Trophoblast cell (in vitro differentiated cells and primary cell): ENCODE measurements at regions not wholly inside any gene's neighbourhood (a gene's known extent, or its start where the extent isn't known, plus 50 kb on each side); places are given as distances from the start of the nearest gene placed in this dataset.
"Not testable (repeated sequence)": the region's sequence is repeated elsewhere in the genome, so short reads cannot be mapped to it uniquely, and the experiment has no call there.

Source experiments
- DNase-seq, 2 donors: peaks; one replicate each; pipeline ENCODE4 v3.0.0-alpha.2; 2016
- H2AFZ ChIP-seq: 2 replicates; pipeline ENCODE4 v1.6.1; 2013; ENCODE audit warnings: low read length, moderate library complexity, mild to moderate bottlenecking; ENCODE audit not compliant: insufficient read depth, poor library complexity
- H2AK5ac ChIP-seq: 2 replicates; pipeline ENCODE4 v1.6.1; 2013; ENCODE audit warnings: mild to moderate bottlenecking, low read length
- H2BK120ac ChIP-seq: 2 replicates; pipeline ENCODE4 v1.6.1; 2013; ENCODE audit warnings: low read length, mild to moderate bottlenecking, moderate library complexity; ENCODE audit not compliant: insufficient read depth, poor library complexity
- H2BK12ac ChIP-seq: 2 replicates; pipeline ENCODE4 v1.6.1; 2013; ENCODE audit warnings: mild to moderate bottlenecking, low read length, moderate library complexity
- H2BK5ac ChIP-seq: 2 replicates; pipeline ENCODE4 v1.6.1; 2013; ENCODE audit warnings: low read length, low read depth, moderate library complexity, mild to moderate bottlenecking; ENCODE audit not compliant: poor library complexity
- H3K14ac ChIP-seq: 2 replicates; pipeline ENCODE4 v1.6.1; 2013; ENCODE audit warnings: mild to moderate bottlenecking, low read length
- H3K18ac ChIP-seq: 2 replicates; pipeline ENCODE4 v1.6.1; 2013; ENCODE audit warnings: mild to moderate bottlenecking, low read length
- H3K23ac ChIP-seq: 2 replicates; pipeline ENCODE4 v1.6.1; 2013; ENCODE audit warnings: low read length
- H3K27ac ChIP-seq: 2 replicates; pipeline ENCODE4 v1.5.1; 2013; ENCODE audit warnings: low read depth, mild to moderate bottlenecking, inconsistent platforms, low read length, moderate library complexity
- H3K27me3 ChIP-seq: 2 replicates; pipeline ENCODE4 v1.6.1; 2013; ENCODE audit warnings: inconsistent platforms, mild to moderate bottlenecking, low read length, moderate library complexity; ENCODE audit not compliant: insufficient read depth
- H3K36me3 ChIP-seq, 2 experiments: 1 replicate in 1 of 2; 2 replicates in 1 of 2; pipeline ENCODE4 v1.6.1; 2013; ENCODE audit warnings: low read length in 2 of 2, mild to moderate bottlenecking in 2 of 2, moderate library complexity in 1 of 2; ENCODE audit not compliant: insufficient read depth in 2 of 2, control insufficient read depth in 1 of 2
- H3K4ac ChIP-seq: 2 replicates; pipeline ENCODE4 v1.6.1; 2013; ENCODE audit warnings: low read depth, mild to moderate bottlenecking, low read length, moderate library complexity
- H3K4me1 ChIP-seq, 2 experiments: 1 replicate in 1 of 2; 2 replicates in 1 of 2; pipeline ENCODE4 v1.6.1; 2013; ENCODE audit warnings: low read length in 2 of 2, mild to moderate bottlenecking in 2 of 2, moderate library complexity in 1 of 2; ENCODE audit not compliant: insufficient read depth in 2 of 2, control insufficient read depth in 1 of 2
- H3K4me2 ChIP-seq: 2 replicates; pipeline ENCODE4 v1.6.1; 2013; ENCODE audit warnings: inconsistent platforms, mild to moderate bottlenecking, low read length, moderate library complexity
- H3K4me3 ChIP-seq: 2 replicates; pipeline ENCODE4 v1.5.1; 2013; ENCODE audit warnings: mild to moderate bottlenecking, low read depth, low read length, inconsistent platforms
- H3K79me1 ChIP-seq: one replicate; pipeline ENCODE4 v1.6.1; 2013; ENCODE audit warnings: low read length
- H3K79me2 ChIP-seq: 2 replicates; pipeline ENCODE4 v1.6.1; 2013; ENCODE audit warnings: low read length, mild to moderate bottlenecking; ENCODE audit not compliant: control insufficient read depth, insufficient read depth, poor library complexity
- H3K9ac ChIP-seq: 2 replicates; pipeline ENCODE4 v1.6.1; 2013; ENCODE audit warnings: mild to moderate bottlenecking, low read length
- H3K9me3 ChIP-seq: 2 replicates; pipeline ENCODE4 v1.6.1; 2013; ENCODE audit warnings: low read depth, mild to moderate bottlenecking, control low read depth, inconsistent platforms, low read length; ENCODE audit not compliant: insufficient read depth
- H4K12ac ChIP-seq: 2 replicates; pipeline ENCODE4 v1.6.1; 2013; ENCODE audit warnings: low read depth, mild to moderate bottlenecking, low read length, moderate library complexity
- H4K8ac ChIP-seq: 2 replicates; pipeline ENCODE4 v1.6.1; 2013; ENCODE audit warnings: low read depth, mild to moderate bottlenecking, low read length, moderate library complexity
- H4K91ac ChIP-seq: one replicate; pipeline ENCODE4 v1.6.1; 2013; ENCODE audit warnings: low read depth, mild to moderate bottlenecking, low read length, moderate library complexity
- WGBS: extraction: QIAGEN DNeasy Blood & Tissue Kit; methylation state at CpG from one replicate; pipeline ENCODE4 v1.1.7; 2013; ENCODE audit warnings: missing lambda C conversion rate; ENCODE audit not compliant: insufficient read length, insufficient coverage; ENCODE audit errors: extremely low coverage; 5-methylcytosine and 5-hydroxymethylcytosine counted together

GRCh38 chr18:34528177-34528576, 181.9 kb upstream of the DTNA start:
- Histone ChIP-seq H3K9me3 (no peaks in the 10 kb centered on the region), H3K4me3 (no peak overlapping the region), H3K4me2 (no peak overlapping the region), H3K79me1 (no peaks in the 10 kb centered on the region), H2AK5ac (no peak overlapping the region), H3K18ac (no peak overlapping the region), H2BK5ac (no peak overlapping the region), H3K14ac (no peak overlapping the region), H3K27me3 (no peaks in the 10 kb centered on the region), H3K36me3 (no peaks in the 10 kb centered on the region), H4K91ac (no peak overlapping the region), H2BK12ac (no peak overlapping the region), H2AFZ (no peak overlapping the region), H4K8ac (no peak overlapping the region), H3K27ac (no peak overlapping the region), H3K9ac (no peak overlapping the region), H3K79me2 (no peaks in the 10 kb centered on the region), H4K12ac (no peak overlapping the region), H3K23ac (no peak overlapping the region), H3K4ac (no peak overlapping the region), H3K4me1 (no peaks in the 10 kb centered on the region), H2BK120ac (no peak overlapping the region)
- WGBS: no CpG with 5 or more reads among the region's 3 CpGs
- no peak for DNase-seq

GRCh38 chr18:34529358-34530335, 180.5 kb upstream of the DTNA start:
- H3K14ac ChIP-seq: no peak overlapping the region
- H3K9me3 ChIP-seq: no peaks in the 10 kb centered on the region
- H3K36me3 ChIP-seq: no peaks in the 10 kb centered on the region
- H2BK5ac ChIP-seq: no peak overlapping the region
- no peak overlapping the region for H4K12ac ChIP-seq
- no peak overlapping the region for H2BK12ac ChIP-seq
- H4K8ac ChIP-seq: no peak overlapping the region
- H3K4me3 ChIP-seq: no peak overlapping the region
- DNase-seq: no peak
- no peak overlapping the region for H3K9ac ChIP-seq
- H3K79me2 ChIP-seq: no peaks in the 10 kb centered on the region
- H3K27ac ChIP-seq: no peak overlapping the region
- H3K4me1 ChIP-seq: no peaks in the 10 kb centered on the region
- no peak overlapping the region for H2AFZ ChIP-seq
- H3K4me2 ChIP-seq: no peak overlapping the region
- no peaks in the 10 kb centered on the region for H3K79me1 ChIP-seq
- no peak overlapping the region for H3K23ac ChIP-seq
- no peak overlapping the region for H2BK120ac ChIP-seq
- H4K91ac ChIP-seq: no peak overlapping the region
- H2AK5ac ChIP-seq: no peak overlapping the region
- no peak overlapping the region for H3K4ac ChIP-seq
- no peaks in the 10 kb centered on the region for H3K27me3 ChIP-seq
- H3K18ac ChIP-seq: no peak overlapping the region
- WGBS: no CpG with 5 or more reads among the region's 6 CpGs

- no peak overlapping the region for H3K27ac ChIP-seq
- no peak overlapping the region for H4K12ac ChIP-seq
- no peaks in the 10 kb centered on the region for H3K27me3 ChIP-seq
- WGBS: no CpG with 5 or more reads among the region's 3 CpGs
- H3K4me3 ChIP-seq: no peak overlapping the region
- no peak overlapping the region for H2BK12ac ChIP-seq
- no peak overlapping the region for H4K8ac ChIP-seq
- no peak overlapping the region for H2AFZ ChIP-seq
- no peak overlapping the region for H3K9ac ChIP-seq
- H3K79me2 ChIP-seq: no peaks in the 10 kb centered on the region
- H4K91ac ChIP-seq: no peak overlapping the region
- DNase-seq: no peak
- no peak overlapping the region for H3K4ac ChIP-seq
- no peak overlapping the region for H2BK120ac ChIP-seq
- no peaks in the 10 kb centered on the region for H3K4me1 ChIP-seq
- no peak overlapping the region for H3K14ac ChIP-seq
- no peak overlapping the region for H2AK5ac ChIP-seq
- no peaks in the 10 kb centered on the region for H3K9me3 ChIP-seq
- H3K4me2 ChIP-seq: no peak overlapping the region
- H3K23ac ChIP-seq: no peak overlapping the region
- no peaks in the 10 kb centered on the region for H3K36me3 ChIP-seq
- no peak overlapping the region for H2BK5ac ChIP-seq
- H3K79me1 ChIP-seq: no peaks in the 10 kb centered on the region
- H3K18ac ChIP-seq: no peak overlapping the region
Observed at GRCh38 chr18:34531110-34531509, 179.0 kb upstream of the DTNA start.

GRCh38 chr18:34534642-34535041, 175.5 kb upstream of the DTNA start:
- H4K8ac ChIP-seq, H2AFZ ChIP-seq, H3K4me3 ChIP-seq, H3K27me3 ChIP-seq, H3K14ac ChIP-seq, H3K4me1 ChIP-seq, H3K27ac ChIP-seq, H3K79me2 ChIP-seq, H3K9me3 ChIP-seq, H2BK5ac ChIP-seq, H3K36me3 ChIP-seq, H2AK5ac ChIP-seq, H4K12ac ChIP-seq, H2BK120ac ChIP-seq, DNase-seq, H3K79me1 ChIP-seq, H3K9ac ChIP-seq, H3K4ac ChIP-seq, H3K18ac ChIP-seq, H3K4me2 ChIP-seq, H2BK12ac ChIP-seq, H4K91ac ChIP-seq, H3K23ac ChIP-seq: not testable (repeated sequence)
- WGBS: no CpG with 5 or more reads among the region's 2 CpGs
